Muscle of back (tissue), 3 donors: ENCODE measurements at regions not wholly inside any gene's neighbourhood (a gene's known extent, or its start where the extent isn't known, plus 50 kb on each side); places are given as distances from the start of the nearest gene placed in this dataset.
"Not testable (repeated sequence)": the region's sequence is repeated elsewhere in the genome, so short reads cannot be mapped to it uniquely, and the experiment has no call there.

Experiments
- DNase-seq, 3 donors: peaks; one replicate each; pipeline versions ENCODE4 v3.0.0 to v3.0.0-alpha.2; 2013

DNA sequence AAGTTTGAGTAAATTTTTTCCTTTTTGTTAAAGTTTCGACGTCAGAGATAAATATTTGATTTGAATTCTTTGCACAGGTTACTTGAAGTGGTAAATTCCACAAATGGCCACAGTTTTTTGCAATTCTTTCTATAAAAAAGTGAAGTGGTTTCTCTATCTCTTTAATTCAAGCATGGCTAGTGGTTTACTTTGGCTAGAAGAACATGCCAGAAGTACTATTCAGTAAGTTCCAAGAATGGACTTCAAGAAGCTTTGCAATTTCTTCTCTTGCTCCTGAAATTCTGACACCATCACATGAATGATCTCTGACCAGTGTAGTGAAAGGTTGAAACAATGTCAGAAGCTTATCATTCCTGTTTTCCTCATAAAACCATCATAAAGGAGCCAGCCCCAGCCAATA, 55.7 kb upstream of the RNPC3 start:
- DNase-seq: no peak

DNA sequence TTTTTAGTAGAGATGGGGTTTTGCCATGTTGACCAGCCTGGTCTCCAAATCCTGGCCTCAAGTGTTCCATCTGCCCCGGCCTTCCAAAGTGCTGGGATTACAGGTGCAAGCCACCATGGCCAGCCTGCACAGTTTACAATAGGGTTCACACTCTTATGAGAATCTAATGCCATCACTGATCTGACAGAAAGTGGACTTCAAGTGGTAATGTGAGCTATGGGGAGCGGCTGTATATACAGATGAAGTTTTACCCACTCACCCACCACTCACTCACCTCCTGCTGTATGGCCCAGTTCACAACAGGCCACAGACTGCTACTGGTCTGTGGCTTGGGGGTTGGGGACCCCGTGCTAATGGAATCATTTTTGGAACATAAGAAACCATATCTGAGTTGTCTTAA, 58.4 kb upstream of the RNPC3 start:
- DNase-seq: no peak

GRCh38 chr1:103461161-103462105, 64.1 kb upstream of the RNPC3 start:
- DNase-seq: no peak

DNA sequence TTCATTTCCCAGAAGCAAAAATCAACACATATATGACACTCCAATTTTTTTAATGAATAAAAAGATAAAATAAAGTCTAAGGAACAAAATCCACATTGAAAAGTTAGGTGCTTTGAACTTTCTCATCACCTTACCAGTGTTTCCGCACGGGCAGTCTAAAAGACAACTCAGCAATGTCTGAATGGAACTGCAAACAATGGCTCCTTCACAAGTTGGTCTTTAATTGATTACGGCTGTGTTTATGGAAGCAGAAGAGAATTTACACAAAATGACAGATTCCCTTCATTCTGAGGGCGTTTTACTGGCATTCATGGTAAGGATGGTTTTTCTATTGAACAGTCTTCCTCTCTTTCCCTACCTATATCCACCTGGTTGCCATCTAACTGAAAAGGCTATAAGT, 65.0 kb upstream of the RNPC3 start:
- no peak for DNase-seq

GRCh38 chr1:103459346-103459745, 66.2 kb upstream of the RNPC3 start:
- no peak for DNase-seq

- DNase-seq: peak in 1 of 3 donors; percentile 15
Observed at GRCh38 chr1:103457886-103458455, 67.5 kb upstream of the RNPC3 start.

DNA sequence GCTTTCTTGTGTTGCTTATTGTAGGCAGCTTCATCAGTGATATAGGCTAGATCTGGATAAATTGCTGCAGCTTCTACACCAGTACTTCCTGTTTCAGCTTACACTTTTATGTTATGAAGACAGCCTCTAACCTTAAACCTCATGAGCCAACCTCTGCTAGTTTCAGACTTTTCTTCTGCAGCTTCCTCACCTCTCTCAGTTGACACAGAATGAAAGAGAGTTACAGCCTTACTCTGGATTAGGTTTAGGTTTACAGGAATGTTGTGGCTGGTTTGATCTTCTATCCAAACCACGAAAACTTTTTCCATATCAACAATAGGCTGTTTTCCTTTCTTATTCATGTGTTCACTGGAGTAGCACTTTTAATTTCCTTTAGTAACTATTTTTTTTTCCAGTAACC, 76.9 kb upstream of the RNPC3 start:
- DNase-seq: no peak

- no peak for DNase-seq
Observed at GRCh38 chr1:103447471-103447870, 78.0 kb upstream of the RNPC3 start.

DNA sequence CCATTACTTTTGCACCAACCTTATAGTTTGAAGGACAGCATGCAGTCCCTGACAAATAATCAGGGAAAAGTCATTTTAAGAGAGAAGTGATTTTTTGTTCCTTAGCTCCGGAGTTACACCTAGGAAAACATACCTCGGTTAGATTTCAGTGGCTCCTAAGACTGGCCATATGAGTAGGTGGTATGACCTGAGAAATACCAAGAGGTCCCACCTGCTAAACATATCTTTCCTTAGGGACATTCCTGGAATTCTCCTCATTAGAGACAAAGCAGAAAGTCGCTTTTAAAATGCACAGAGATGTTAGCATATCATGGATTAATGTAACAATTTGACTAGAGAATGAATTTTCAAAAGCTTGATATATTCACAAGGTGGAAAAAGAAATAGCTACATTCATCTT, 84.2 kb upstream of the RNPC3 start:
- DNase-seq: no peak

- not testable (repeated sequence) for DNase-seq
Observed at GRCh38 chr1:103436568-103437100, 88.9 kb upstream of the RNPC3 start.

DNA sequence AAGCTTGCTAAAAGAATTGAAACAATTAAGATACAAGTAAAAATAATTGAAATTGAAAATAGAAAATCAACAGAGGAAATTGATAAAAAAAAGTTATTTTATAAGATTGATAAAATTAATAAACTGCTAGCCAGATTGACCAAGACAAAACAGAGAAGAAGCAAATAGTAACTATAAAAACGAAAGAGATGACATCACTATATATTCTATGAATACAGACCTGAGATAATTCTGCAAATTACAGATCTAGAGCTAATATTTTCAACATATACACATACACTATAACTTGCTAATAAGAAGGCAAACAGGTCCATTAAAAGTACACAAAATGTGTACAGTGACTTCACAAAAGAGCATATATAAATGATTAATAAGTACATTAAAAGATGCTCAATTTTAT, 90.1 kb upstream of the RNPC3 start:
- no peak for DNase-seq

- DNase-seq: no peak
Observed at GRCh38 chr1:103424650-103425049, 100.8 kb upstream of the RNPC3 start.

DNA sequence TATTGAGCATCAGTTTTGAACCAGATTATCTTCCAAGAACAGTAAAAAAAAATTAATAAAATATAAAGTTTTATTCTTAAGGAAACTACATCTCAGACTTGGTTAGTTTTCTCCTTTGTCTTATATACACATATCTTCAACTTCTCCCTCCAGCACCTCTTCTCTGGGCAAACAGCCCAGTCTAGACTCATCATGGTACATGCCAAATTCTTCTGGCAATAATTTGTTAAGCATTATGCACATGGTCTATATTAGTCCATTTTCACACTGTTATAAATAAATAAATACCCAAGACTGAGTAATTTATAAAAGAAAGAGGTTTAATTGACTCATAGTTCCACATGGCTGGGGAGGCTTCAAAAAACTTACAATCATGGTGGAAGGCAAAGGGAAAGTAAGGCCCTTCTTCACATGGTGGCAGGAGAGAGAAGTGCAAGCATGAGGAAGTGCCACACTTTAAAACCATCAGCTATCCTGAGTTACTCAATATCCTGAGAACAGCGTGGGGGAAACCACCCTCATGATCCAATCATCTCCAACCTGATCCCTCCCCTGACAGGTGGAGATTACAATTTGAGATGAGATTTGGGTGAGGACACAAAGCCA, 108.7 kb upstream of the RNPC3 start:
- DNase-seq: no peak

DNA sequence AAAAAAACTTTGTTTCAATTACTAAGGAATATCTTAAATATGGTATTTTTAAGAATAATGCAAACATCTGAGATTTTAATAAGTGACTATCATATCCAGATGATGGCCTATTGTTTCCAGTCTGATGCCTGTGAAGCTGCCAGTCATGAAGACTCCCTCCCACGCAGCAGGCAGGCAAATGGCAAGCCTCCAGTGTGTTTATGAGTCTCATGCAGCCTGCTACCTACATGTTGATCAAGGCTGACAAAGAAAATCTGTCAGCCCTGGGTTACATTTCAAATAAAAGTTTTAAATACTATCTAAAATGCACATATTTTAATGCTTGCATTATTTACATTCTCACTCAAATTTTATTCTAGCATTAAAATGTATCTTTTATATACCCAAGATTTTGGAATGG, 137.6 kb upstream of the RNPC3 start:
- DNase-seq: no peak

- DNase-seq: no peak
Observed at GRCh38 chr1:103373991-103374390, 151.5 kb upstream of the RNPC3 start.

DNA sequence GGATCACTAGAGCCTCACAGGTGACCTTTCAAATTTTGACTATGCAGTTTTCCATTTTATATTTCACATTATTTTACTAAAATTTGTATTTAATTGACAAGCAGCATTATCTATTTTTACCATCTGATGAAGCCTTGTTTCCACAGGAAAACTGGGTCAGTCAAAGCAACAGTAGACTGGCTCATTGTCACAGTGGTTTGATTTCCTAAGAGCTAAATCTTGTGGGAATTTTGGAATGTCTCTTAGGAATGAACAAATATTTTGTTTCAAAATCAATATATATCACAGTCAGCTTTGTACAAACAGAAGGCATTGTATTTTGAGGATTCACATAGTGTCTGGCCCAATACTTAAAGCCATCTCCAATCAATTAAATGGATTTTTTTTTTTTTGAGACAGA, 152.6 kb upstream of the RNPC3 start:
- no peak for DNase-seq

GRCh38 chr1:103371234-103371633, 154.3 kb upstream of the RNPC3 start:
- peak in 1 of 3 donors; percentile 19 for DNase-seq

GRCh38 chr1:103367186-103367585, 158.3 kb upstream of the RNPC3 start:
- DNase-seq: no peak

DNA sequence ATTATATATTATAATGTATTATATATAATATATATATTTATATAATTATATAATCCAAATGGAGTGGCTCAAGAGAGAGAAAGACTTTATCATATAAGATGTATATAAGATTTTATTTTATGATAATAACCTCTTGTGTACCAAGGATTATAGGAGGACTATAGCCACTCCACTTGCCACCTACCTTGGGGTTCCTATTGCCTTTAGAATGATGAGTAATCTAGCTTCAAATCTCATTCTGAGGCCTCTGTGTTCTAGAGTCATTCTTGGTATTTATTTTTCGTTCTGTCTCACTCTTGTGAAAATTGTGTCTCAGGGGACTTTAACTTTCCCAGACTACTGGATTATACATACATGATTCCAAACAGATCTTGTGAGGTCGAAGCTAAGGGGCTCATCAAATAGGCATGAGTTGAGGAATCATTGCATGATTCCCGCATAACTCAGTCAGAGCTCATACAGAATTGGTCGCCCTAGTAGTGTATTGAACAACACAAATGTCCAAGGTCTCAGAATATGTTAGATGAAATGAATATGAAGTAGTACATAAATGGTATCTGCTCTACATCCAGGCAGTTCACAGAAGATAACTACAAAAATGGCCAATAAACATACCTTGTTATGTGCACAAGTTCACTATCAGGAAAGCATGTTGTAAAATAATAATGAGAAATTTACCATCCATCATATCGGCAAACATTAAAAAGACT, 159.5 kb upstream of the RNPC3 start:
- no peak for DNase-seq

DNA sequence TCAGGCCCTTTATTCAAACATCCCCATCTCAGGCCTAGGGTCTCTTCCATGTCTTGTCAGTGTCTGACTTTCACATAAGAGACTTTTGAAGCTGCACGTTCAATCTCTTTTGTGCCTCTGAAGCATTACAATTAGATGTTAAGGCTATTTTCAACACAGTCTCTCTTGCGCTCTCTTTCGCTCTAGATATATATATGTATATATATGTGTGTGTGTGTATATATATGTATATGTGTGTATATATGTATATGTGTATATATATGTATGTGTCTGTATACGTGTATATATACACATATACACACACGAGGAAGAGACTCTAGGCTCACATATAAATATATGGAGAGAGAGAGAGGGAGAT, 162.5 kb upstream of the RNPC3 start:
- DNase-seq: no peak

DNA sequence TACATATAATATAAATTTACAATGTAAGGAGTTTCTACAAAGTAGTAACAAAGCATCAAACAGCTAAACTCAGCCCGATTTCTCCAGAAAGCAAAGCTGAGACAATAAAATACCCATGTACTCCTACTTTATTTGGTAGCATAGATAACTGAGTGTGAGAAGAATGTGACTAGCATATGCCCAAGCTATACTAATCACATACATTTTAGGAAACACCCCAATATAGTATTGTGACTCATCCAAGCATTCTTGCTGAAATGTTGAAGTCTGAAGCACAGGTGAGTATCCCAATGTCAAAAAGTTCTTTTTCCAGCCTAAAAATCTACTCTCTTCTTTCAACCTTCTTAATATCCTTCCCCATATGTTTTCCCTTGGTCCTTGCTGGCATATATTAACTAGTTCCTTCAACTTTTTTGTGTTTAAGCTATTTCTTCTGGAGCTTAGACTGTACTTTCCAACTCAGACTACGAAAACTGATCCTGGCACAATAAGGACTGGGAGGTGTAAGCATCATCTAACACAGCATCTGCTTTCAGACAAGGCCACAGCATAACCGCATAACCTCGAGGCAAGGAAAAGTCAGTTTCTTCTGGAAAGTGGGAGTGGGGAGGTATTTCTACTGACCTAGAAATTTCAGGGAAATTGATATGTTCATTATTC, 163.0 kb upstream of the RNPC3 start:
- no peak for DNase-seq

- DNase-seq: no peak
Observed at GRCh38 chr1:103353391-103353790, 172.1 kb upstream of the RNPC3 start.
